RPMI7951 (cell line): ENCODE measurements at regions not wholly inside any gene's neighbourhood (a gene's known extent, or its start where the extent isn't known, plus 50 kb on each side); places are given as distances from the start of the nearest gene placed in this dataset.
"Not testable (repeated sequence)": the region's sequence is repeated elsewhere in the genome, so short reads cannot be mapped to it uniquely, and the experiment has no call there.

Experiments
- DNase-seq: peaks from one replicate; pipeline ENCODE4 v3.0.0-alpha.2; 2012; ENCODE audit warnings: low read depth

DNA sequence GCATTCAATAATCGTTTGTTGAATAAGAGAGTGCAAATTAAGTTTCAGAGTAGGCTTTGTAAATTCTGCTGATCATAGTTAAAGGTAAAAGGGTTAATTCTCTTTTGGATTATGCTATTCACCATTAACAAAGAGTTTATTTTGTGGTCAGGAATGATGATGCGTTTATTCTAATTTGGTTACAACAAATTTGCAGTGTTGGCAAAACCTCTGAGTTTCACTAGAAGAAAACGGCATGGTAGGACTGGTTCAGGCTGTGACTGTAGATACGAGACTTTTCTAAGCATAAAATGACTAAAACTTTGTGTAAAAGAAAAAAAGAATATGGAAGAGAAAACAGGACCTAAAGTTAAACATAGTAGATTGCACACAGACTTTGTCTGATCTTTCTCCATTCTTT is 234.7 kb downstream of the TLR4 start:
- DNase-seq, result no peak

DNA sequence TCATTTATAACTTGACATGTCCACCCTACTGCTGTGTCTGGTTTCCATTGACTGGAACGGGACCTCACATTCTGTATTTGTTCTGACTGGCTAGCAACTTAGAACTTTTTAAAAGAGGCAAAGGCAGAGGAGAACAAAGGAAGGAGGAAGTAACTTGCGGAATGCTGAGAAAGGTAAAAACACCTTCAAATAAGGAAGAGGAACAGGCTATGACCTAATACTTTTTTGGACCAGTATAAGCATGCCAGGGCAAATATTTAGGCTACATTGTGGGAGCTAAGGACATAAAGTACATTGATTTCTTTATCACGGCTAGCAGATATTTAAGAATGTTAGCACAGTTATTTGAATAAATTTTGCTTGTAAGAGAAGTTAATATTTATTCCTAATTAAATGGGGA is 240.5 kb downstream of the TLR4 start:
- not testable (repeated sequence) for DNase-seq

DNA sequence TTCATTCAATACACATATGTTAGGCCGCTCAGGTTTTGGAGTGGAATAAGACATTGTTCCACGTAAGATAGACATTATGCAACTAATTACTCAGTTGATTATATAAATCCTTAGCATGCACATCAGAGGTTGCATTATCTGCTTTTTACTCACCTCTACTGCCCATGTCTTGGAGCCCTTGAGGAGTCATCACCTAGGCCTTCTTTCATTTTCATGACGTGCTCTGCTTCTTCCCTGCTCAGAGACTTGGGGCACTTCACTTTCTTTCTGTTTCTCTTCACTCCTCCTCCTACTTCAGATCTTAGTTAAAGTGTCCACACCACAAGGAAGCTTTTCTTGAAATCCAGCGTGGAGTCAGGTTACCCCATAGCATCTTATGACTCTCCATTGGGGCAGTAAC is 241.1 kb downstream of the TLR4 start:
- DNase-seq, result no peak

DNA sequence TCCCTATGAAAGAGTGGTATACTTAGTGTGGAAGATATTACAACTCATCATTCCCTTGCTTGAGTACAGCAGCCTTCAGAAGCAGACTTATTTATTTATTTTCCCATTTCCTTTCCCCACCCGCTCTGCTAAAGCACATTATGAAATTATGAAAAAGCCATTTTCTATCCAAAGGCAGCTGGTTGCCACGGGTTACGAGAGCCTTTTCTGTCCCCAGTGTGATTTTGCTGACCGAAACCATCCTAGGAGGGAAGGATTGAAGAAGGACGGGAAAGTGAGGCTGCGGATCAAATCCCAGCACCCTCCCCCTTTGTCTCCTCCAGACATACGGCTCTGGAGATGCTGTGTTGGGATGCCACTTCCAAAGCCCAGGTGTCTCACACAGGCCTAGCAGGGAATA is 246.9 kb downstream of the TLR4 start:
- no peak for DNase-seq

DNA sequence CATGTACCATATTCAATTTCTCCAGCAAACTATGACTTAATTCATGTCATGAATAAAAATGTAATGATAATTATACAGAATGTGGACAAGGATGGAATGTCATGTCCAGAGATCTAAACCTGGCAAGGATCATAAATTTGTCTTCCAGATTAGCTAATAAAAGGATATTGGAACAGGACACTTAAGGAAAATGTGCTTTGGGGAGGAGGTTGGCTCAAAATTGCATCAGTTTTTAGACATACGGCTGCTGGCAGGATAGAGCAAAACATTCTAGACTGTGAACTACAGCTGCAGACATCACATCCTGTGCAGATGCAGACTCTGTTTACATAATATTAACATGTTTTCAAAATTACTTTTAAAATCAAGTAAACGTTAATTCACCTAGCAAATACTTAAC is 248.4 kb downstream of the TLR4 start:
- DNase-seq, result no peak

DNA sequence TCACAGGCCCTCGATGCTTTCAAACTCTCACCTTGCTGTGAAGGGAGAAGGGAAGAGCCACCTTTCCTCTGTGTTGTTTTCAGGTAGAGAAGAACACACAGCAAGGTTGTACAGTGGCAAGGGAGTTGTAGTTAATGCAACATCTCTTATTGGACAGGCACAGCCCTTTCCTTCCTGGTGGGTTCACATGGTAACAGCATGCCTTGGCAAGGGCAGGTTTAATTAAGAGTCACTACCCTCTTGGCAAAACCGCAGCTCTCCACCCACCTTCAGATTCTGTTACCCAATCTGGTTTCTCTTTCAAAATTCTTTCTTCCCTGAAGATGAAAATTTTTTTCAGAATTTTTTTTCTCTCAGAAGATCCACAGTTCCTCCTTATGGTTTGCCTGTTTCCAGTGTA is 253.1 kb downstream of the TLR4 start:
- DNase-seq, result no peak

DNA sequence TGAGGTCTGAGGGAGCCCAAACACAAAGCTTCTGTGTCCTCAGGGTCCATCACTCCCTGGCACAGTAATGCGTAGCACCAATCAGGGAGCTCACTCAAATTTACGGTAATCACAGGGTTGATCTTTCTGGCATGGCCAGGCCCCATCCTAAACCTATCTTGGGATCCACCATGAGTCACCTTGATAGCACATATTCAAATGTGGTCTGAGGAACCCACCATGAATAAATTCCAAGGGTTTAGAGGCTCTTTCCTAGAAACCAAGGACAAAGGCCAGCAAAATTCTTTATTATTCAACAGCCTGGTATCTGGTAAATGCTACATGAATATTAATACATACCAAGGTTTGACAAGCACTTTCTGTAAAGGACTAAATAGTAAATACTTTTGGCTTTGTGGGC is 254.5 kb downstream of the TLR4 start:
- DNase-seq, result no peak

DNA sequence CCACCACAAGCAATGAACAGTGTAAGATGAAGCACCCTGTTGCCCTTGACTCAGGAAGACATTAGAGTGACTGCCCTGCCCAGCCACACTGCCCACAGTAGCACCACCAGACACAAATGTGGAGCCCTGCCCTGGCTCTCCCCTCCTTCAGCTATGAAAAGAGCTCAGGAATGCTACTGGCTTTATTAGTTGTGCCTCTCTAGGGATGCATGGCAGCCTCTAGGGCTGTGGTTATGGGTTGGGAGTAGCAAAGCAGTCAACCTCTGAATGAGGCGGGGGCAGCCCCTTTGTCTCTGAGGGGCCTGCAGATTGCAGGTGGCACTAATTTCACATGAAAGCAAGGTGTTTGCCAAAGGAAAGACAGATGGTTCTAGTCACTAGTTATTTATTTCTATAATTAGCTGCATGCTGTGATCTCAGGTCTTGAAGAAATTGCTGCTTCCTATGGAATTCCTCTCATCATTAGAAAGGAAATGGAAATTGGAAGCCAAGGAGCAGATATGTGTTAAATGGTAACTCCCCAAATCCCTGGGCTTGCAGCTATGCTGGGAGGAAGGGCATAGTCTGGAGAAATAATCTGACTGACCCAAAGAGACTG is 259.4 kb downstream of the TLR4 start:
- no peak for DNase-seq

DNA sequence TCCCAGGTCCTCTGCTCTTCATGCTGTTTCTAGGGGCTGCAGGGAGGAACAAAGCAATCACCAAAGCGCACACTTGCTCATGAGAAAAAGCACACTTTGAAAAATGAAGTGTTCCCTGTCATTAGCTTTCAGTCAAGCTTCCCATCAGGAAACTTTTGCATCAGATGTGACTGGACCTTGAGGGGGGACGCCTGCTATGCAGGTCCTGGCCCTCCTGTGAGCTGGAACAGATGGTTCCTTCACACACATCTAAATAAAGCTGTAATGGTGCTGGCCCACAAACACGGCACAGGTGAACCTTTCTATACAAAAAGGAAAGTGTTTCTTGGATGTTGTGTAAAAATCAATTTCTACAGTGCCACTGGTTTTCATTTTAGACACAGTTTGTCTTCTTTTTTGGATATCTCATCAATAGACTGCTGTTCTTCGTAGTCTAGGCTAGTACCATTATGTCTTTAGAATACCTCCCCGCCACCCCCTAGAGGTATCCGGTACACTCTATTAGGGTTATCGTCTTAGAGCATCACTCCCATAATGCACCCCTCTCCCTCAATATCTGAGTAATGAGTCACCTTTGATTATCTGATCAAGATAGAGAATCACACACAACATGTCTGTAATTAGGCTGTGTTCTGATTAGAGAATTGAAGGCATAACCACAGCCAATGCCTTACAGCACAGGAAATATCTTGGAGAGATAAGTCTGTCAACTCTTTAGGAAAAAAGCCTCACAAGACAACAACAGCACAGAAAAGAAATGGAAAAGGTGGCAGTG is 266.3 kb downstream of the TLR4 start:
- DNase-seq, result no peak

DNA sequence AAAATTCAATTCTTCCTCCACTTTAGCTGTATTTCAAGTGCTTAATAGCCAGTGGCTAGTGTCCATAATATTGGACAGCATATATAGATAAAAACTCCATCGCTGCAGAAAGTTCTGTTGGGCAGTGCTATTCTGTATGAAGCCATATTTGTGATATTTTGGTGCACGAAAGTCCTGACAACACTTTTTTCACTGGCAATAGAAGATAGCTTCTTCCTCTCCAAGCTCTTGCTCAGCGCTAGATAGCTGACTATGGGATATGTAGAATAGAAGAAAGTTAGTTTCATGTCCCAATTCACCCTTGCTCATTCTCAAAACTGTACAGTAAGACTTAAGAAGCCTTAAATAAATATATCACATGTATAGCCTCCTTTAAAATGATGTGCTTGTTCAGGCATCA is 269.9 kb downstream of the TLR4 start:
- no peak for DNase-seq

DNA sequence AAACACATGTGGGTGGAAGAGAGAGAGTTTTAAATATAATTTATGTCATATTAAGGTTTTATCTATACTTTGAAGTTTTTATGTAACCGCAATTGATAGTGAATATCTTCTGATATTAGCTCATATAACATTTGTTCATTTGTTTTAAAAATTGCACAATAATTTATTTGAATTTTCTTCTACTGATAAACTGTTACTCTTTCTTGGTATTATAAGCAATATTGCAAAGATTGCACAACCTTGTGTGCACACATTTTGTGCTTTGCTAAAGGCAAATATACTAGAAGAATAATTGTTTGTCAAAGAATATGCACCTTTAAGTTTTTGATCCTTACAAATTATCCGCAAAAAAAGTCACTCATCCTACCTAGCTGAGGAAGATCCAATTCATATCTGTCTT is 275.7 kb downstream of the TLR4 start:
- no peak for DNase-seq

DNA sequence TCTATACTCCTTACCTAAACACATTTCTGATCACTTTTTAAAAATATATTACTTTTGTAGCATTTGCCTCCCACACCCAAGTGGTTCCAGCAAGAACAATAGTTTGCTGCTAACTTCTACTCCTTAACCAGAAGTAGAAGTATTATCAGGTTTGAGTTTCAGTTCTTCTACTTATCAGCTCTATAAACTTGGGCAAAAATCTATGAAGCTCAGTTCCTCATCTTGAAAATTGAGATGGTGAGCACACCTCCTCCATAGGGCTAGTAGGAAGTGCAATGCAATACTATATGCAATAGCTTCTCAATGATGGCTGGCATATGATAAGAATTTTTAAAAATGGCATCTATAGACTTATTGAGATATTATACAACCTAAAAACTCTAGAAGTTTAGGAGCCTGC is 283.7 kb downstream of the TLR4 start:
- no peak for DNase-seq

DNA sequence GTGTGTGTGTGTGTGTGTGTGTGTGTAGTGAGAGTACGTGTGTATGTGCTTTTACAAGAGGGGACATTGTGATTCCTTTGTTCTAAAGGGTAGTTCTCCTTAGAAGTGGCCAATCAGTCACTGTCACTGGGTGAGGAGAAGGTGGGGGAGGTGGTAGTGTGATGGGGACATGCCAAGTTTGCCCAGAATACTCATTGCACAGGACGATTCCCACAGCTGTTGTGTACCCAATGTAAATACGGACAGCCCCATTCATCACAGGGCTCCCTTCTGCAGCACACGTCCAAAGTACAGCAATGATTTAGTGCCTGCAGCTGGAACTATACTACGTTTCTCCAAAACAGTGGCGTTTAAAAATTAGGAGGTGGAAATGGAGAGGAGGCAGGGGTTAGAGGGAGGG is 287.8 kb downstream of the TLR4 start:
- no peak for DNase-seq

DNA sequence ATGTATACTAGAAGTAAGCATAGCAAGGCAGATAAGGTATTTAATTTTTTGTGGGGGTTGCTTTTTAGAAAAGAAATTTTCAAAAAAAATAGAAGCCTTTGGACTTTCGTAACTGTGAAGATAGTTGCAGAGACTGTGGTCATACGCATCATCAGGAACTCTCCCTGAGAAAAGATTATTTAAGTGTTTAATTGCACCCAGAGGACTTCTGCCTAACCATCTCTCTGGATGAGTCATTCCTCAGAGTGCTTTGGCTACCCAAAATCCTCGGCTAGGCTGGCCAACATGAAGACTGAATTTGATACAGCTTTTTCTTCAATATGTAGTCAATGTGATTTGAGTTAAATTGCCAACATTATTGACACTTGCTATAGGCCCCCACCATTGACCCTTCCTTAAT is 296.4 kb downstream of the TLR4 start:
- DNase-seq, result no peak

DNA sequence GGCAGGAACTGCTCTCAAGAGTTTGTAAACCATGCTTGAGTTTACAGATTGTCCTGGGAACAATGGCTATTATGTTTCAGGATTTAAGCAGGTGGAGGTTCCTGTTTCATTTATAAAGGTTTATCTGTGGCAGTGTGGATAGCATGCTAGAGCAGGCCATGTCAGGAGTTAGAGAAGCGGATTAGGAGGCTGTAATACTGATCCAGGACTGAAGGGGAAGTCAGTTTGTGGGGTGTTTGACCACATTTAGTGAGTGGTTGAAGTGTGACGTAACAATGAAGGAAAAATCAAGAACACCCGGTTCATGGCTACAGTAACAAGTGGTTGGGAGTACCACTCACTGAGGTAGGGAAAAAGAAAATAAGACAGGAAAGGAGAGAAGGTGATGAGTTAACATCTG is 299.0 kb downstream of the TLR4 start:
- no peak for DNase-seq

DNA sequence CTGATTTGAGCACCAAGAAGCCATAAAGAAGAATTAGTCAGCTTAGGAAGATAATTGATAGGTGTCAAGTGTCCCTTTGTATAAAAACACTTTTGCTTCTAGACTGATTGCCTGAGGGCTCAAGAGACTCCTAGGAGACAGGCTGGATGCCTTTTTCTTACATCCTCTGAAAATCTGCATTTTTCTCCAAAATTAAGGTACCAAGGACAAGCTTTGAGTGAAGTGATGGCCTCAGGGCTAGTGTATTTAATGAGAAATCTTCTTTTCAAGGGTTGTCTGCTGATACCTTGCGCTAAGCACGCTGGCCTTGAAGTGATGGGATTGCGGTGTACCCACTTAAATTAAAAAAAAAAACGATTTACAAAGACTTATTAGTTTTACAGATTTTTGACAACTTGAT is 304.0 kb downstream of the TLR4 start:
- no peak for DNase-seq

DNA sequence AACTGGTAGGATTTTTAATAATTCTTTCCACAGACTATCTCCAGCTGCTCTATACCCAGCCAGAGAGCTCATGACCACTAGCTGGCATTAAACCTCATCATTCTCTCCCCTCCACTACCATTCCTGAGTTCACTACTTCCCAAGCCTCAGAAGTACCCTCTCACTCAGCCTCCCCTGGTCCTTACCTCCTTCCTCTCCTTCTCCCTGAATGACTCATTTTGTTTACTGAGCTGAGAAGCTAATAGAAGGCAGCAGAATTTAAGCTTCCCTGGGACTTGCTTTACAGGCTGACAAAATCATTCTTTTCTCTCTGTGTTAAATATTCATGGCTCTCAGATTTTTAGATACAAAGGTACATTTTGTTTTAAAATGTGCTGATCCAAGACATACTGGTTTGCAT is 305.4 kb downstream of the TLR4 start:
- no peak for DNase-seq

DNA sequence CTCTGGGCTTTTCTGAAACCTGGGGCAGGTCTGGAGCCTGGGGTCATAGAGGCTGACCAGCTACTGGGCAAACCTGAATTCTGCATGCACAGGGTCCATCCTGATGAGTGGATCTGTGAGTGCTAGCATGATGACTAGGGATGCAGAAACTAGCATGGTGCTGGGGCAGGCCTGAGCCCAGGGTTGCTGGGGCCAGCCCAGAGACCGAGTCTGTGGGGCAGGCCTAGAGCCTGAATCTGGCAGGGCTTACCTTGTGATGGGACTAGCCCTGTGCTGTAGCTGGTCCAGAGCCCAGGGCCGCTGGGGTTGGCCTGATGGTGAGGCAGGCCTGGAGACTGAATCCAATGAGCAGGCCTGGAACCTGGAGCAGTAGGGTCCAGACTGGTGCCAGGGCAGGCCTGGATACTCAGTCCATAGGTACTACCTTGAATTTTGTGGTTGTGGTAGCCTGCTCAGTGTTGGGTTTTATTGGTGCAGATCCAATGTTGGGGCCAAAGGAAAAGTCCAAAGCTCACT is 313.5 kb downstream of the TLR4 start:
- no peak for DNase-seq

DNA sequence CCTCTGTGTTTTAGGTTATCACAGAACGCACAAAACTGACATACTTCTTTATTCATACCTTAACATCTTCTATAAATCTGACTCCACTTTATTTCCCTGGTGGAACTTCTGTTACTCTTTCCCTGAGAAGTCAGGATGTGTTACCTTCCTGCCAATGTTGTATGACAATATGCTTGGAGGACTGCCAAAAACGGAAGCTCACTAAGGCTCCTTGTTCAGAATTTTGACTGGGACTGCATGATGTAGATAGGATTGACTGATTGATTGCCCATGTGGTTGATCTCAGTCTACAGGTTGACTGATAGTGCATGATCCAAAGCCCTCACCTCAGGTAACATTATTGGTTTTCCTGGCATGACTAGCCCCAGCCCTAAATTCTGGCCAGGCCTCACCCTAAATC is 319.4 kb downstream of the TLR4 start:
- DNase-seq, result no peak

DNA sequence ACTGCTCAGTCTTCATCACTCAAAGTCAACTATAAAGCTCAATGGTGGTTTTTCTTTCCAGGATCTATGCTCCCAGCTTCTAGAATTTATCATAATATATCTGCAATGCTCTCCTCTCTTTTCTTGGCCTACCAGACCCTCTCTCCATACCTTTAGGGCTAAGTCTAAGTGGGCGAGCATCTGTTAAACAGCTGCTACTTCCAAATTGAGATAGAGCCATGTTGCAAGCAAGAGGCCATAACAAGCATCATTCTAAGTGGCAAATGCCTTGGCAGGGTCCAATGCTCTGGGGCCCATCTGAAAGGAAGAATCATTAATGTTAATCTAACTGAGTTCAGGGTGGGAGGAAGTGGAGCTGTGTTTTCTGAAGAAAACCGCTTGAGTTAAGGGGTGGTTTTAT is 324.0 kb downstream of the TLR4 start:
- DNase-seq, result no peak

DNA sequence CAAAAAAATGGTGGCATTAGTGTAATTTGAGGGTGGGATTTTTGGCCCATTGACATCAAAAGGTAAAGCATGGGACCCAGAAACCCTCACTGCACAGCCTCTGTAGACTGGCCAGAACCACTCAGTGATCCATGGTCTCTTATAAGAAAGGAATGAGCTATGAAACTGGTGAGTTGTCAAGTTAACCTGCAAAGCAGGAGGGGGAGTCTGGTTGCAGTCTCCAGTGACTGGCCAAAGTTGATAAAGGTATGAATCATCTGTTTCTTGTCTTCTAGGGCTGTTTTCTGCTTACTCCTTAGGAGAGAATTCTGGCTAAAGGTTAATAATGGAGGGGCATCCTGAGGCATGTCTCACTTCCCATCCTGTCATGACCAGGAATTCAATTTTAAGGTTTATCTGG is 325.2 kb downstream of the TLR4 start:
- DNase-seq, result no peak

DNA sequence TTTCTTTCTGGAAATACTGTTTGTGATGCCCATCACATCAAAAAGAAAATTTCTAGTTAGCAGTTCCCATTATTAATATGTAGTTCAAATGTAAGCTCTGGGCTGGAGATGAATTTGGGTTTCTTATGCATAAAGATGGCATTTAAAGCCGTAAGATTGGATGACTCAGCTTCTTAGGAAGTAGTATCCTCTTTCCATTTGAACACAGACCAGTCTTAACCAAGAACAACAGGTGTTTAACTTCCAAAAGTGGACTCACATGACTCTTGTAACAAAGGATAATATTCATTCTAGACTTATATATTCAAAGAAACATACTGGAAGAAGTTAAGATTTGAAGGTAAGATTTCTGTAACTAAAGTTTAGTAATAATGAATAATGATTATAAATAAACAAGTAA is 330.5 kb downstream of the TLR4 start:
- DNase-seq, result no peak

DNA sequence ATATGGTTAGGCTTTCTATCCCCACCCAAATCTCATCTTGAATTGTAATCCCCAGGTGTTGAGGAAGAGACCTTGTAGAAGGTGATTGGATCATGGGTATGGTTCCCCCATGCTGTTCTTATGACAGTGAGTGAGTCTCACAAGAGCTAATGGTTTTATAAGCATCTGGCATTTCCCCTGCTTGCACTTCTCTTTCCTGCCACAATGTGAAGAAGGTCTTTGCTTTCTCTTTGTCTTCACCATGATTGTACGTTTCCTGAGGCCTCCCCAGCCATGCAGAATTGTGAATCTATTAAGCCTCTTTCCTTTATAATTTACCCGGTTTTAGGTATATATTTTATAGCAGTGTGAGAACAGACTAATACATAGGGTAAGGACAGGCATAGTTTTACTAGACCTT is 334.5 kb downstream of the TLR4 start:
- no peak for DNase-seq

DNA sequence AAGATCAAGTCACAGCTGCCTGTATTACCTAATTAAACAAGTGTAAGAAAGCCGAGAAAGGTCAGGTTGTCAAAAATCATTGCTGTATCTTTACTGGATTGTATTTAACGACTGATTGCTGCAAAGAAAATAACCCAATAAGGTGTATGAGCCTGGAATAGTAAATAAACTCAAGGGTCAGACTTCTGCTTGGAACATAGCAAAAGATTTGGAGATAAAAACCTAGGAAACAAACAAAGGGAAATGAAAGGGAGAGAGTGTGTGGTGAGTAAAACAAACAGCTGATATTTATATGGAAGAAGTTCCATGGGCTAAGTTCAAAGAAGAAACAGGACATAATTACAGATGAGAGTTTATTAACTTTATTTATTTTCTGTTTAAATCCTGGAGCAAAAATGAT is 354.0 kb downstream of the TLR4 start:
- DNase-seq, result no peak
